ENCODE measurements at regions not wholly inside any gene's neighbourhood (a gene's known extent, or its start where the extent isn't known, plus 50 kb on each side); places are given as distances from the start of the nearest gene placed in this dataset.
"Not testable (repeated sequence)": the region's sequence is repeated elsewhere in the genome, so short reads cannot be mapped to it uniquely, and the experiment has no call there.

GRCh38 chr21:15669247-15669646, 60.5 kb upstream of the USP25 start:
- DNase-seq (ENCODE audit: low read depth), result no peak

- DNase-seq (ENCODE audit: low read depth), result no peak
Observed at GRCh38 chr21:15671188-15671587, 58.6 kb upstream of the USP25 start.

GRCh38 chr21:15672578-15672977, 57.2 kb upstream of the USP25 start:
- not testable (repeated sequence) for DNase-seq (ENCODE audit: low read depth)

- DNase-seq (ENCODE audit: low read depth), result no peak
Observed at GRCh38 chr21:15676935-15677334, 52.8 kb upstream of the USP25 start.

- no peak for DNase-seq (ENCODE audit: low read depth)
Observed at GRCh38 chr21:15679630-15680029, 50.2 kb upstream of the USP25 start.
